HG02763 (cell line): ENCODE measurements at regions not wholly inside any gene's neighbourhood (a gene's known extent, or its start where the extent isn't known, plus 50 kb on each side); places are given as distances from the start of the nearest gene placed in this dataset.

Source experiments
- ATAC-seq: cut with Tn5 transposase; IDR thresholded peaks from one replicate; pipeline ENCODE4 v1.9.1; 2021; ENCODE audit warnings: mild to moderate bottlenecking, moderate library complexity; ENCODE audit not compliant: unreplicated experiment

GRCh38 chr1:30610917-30611316, 112.5 kb downstream of the MATN1 start:
- ATAC-seq, result no peak

- ATAC-seq, result no peak
Observed at GRCh38 chr1:30609999-30610345, 113.4 kb downstream of the MATN1 start.

GRCh38 chr1:30609336-30609998, 113.9 kb downstream of the MATN1 start:
- no peak for ATAC-seq

- ATAC-seq, result no peak
Observed at GRCh38 chr1:30607723-30608122, 115.7 kb downstream of the MATN1 start.

GRCh38 chr1:30606166-30606565, 117.2 kb downstream of the MATN1 start:
- ATAC-seq, result no peak

- ATAC-seq, result no peak
Observed at GRCh38 chr1:30605441-30605920, 117.9 kb downstream of the MATN1 start.

- ATAC-seq, result no peak
Observed at GRCh38 chr1:30604801-30605440, 118.5 kb downstream of the MATN1 start.

GRCh38 chr1:30603081-30603858, 120.1 kb downstream of the MATN1 start:
- ATAC-seq, result no peak

- ATAC-seq, result no peak
Observed at GRCh38 chr1:30601316-30602085, 121.9 kb downstream of the MATN1 start.

- ATAC-seq, result no peak
Observed at GRCh38 chr1:30600706-30601105, 122.7 kb downstream of the MATN1 start.

GRCh38 chr1:30600258-30600657, 123.1 kb downstream of the MATN1 start:
- ATAC-seq, result no peak

- no peak for ATAC-seq
Observed at GRCh38 chr1:30599721-30600120, 123.7 kb downstream of the MATN1 start.

- no peak for ATAC-seq
Observed at GRCh38 chr1:30598571-30599114, 124.7 kb downstream of the MATN1 start.

GRCh38 chr1:30597711-30598110, 125.7 kb downstream of the MATN1 start:
- ATAC-seq, result no peak

- ATAC-seq, result no peak
Observed at GRCh38 chr1:30596891-30597290, 126.5 kb downstream of the MATN1 start.

- no peak for ATAC-seq
Observed at GRCh38 chr1:30596470-30596869, 126.9 kb downstream of the MATN1 start.

GRCh38 chr1:30589083-30589482, 134.3 kb downstream of the MATN1 start:
- ATAC-seq, result no peak

GRCh38 chr1:30588311-30589073, 134.9 kb downstream of the MATN1 start:
- ATAC-seq, result no peak

- no peak for ATAC-seq
Observed at GRCh38 chr1:30586671-30587070, 136.7 kb downstream of the MATN1 start.

- ATAC-seq, result no peak
Observed at GRCh38 chr1:30579580-30579979, 143.8 kb downstream of the MATN1 start.
